OCI-LY3 (cell line): ENCODE measurements at regions not wholly inside any gene's neighbourhood (a gene's known extent, or its start where the extent isn't known, plus 50 kb on each side); places are given as distances from the start of the nearest gene placed in this dataset.

Source experiments
- H2AFZ ChIP-seq: fragments of 200-600, 300-600 bp; shearing (Covaris generic); 2 replicates; pipeline ENCODE4 v1.6.0; 2014; ENCODE audit warnings: antibody characterized with exemption, low read depth, low read length
- H3K27ac ChIP-seq: fragments of 200-600, 300-600 bp; sonication (generic); 2 replicates; pipeline ENCODE4 v1.5.1; 2014; ENCODE audit warnings: mild to moderate bottlenecking, low read length, moderate library complexity, mixed read lengths
- H3K27me3 ChIP-seq: fragments of 200-600, 300-600 bp; sonication (generic); 2 replicates; pipeline ENCODE4 v1.6.1; 2014; ENCODE audit warnings: low read depth, low read length, mixed read lengths
- H3K36me3 ChIP-seq: fragments of 200-600, 300-600 bp; sonication (generic); replicated peaks from 2 replicates; pipeline ENCODE3; 2014; ENCODE audit warnings: low read depth, low read length, mixed read lengths
- H3K4me1 ChIP-seq: fragments of 300-600, 200-600 bp; sonication (generic); 2 replicates; pipeline ENCODE4 v1.6.1; 2014; ENCODE audit warnings: low read length, mixed read lengths
- H3K4me2 ChIP-seq: fragments of 200-600, 300-600 bp; sonication (generic); 2 replicates; pipeline ENCODE4 v1.6.1; 2014; ENCODE audit warnings: low read length, mixed read lengths
- H3K4me3 ChIP-seq: fragments of 300-600, 200-600 bp; sonication (generic); 2 replicates; pipeline ENCODE4 v1.5.1; 2014; ENCODE audit warnings: antibody characterized with exemption, mild to moderate bottlenecking, low read length, moderate library complexity
- H3K79me2 ChIP-seq: fragments of 300-600, 200-600 bp; shearing (Covaris generic); 2 replicates; pipeline ENCODE4 v1.6.1; 2014; ENCODE audit warnings: mild to moderate bottlenecking, low read length, mixed read lengths
- H3K9ac ChIP-seq: fragments of 300-600, 200-600 bp; shearing (Covaris generic); 2 replicates; pipeline ENCODE4 v1.6.0; 2014; ENCODE audit warnings: mild to moderate bottlenecking, low read length, moderate library complexity
- H3K9me3 ChIP-seq: fragments of 200-600, 300-600 bp; shearing (Covaris generic); 2 replicates; pipeline ENCODE4 v1.6.1; 2014; ENCODE audit warnings: low read length, mixed read lengths; ENCODE audit not compliant: insufficient read depth
- H4K20me1 ChIP-seq: fragments of 200-600, 300-600 bp; sonication (generic); 2 replicates; pipeline ENCODE4 v1.6.1; 2016; ENCODE audit warnings: low read length, mixed read lengths; ENCODE audit not compliant: insufficient read depth
- EZH2phosphoT487 ChIP-seq: fragments of 200-600 bp; shearing (Covaris generic); IDR thresholded peaks from 2 replicates; pipeline ENCODE4 v1.6.1; 2018; ENCODE audit warnings: antibody characterized with exemption, mixed run types, low read depth
- TF ChIP-seq, protein P1 (sequence below): fragments of 200-600, 300-600 bp; sonication (generic); IDR thresholded peaks from 2 replicates; pipeline ENCODE4 v1.5.1; 2014; ENCODE audit warnings: antibody characterized with exemption, low read length, low read depth

DNA sequence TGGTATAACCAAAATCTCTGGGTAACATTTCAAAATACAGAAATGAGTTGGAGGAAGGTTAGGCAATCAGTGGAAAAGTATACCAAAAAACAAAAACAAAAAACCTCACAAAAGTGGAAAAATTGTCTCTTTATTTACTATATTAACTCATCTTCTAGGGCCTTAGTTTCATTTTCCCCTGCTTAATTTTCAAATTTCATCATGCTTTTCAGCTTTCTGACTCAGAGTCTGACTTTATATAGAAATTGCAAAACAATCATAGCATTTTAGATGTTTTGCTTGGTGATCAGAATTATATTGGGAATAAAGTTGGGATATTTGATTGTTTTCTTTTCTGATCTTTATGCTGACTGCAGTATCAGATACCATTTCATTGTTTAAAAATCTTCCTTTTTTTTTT is 257.0 kb upstream of the PRR16 start:
- Histone ChIP-seq H3K9ac (no peak overlapping the region), H3K4me2 (no peak overlapping the region), H3K4me1 (no peaks in the 10 kb centered on the region), H4K20me1 (no peaks in the 10 kb centered on the region), H3K9me3 (no peaks in the 10 kb centered on the region), H3K27me3 (no peaks in the 10 kb centered on the region), H3K27ac (no peak overlapping the region), H3K4me3 (no peak overlapping the region), H3K79me2 (no peaks in the 10 kb centered on the region), H3K36me3 (no peaks in the 10 kb centered on the region), H2AFZ (no peak overlapping the region)
- TF ChIP-seq EZH2phosphoT487 = no peak

GRCh38 chr5:120217001-120217400 is 247.1 kb upstream of the PRR16 start:
- TF ChIP-seq EZH2phosphoT487 = no peak
- TF ChIP-seq, protein P1, sequence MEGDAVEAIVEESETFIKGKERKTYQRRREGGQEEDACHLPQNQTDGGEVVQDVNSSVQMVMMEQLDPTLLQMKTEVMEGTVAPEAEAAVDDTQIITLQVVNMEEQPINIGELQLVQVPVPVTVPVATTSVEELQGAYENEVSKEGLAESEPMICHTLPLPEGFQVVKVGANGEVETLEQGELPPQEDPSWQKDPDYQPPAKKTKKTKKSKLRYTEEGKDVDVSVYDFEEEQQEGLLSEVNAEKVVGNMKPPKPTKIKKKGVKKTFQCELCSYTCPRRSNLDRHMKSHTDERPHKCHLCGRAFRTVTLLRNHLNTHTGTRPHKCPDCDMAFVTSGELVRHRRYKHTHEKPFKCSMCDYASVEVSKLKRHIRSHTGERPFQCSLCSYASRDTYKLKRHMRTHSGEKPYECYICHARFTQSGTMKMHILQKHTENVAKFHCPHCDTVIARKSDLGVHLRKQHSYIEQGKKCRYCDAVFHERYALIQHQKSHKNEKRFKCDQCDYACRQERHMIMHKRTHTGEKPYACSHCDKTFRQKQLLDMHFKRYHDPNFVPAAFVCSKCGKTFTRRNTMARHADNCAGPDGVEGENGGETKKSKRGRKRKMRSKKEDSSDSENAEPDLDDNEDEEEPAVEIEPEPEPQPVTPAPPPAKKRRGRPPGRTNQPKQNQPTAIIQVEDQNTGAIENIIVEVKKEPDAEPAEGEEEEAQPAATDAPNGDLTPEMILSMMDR = no peak
- Histone ChIP-seq H3K4me3 (no peak overlapping the region), H3K9ac (no peak overlapping the region), H3K4me1 (no peaks in the 10 kb centered on the region), H4K20me1 (no peaks in the 10 kb centered on the region), H2AFZ (no peak overlapping the region), H3K27me3 (no peaks in the 10 kb centered on the region), H3K9me3 (no peaks in the 10 kb centered on the region), H3K36me3 (no peaks in the 10 kb centered on the region), H3K4me2 (no peak overlapping the region), H3K79me2 (no peaks in the 10 kb centered on the region), H3K27ac (no peak overlapping the region)

GRCh38 chr5:120219988-120220387 is 244.1 kb upstream of the PRR16 start:
- H3K4me1 ChIP-seq = no peaks in the 10 kb centered on the region
- H3K9ac ChIP-seq = no peak overlapping the region
- no peaks in the 10 kb centered on the region for H3K9me3 ChIP-seq
- TF ChIP-seq, protein P1 = no peak
- no peak for TF ChIP-seq EZH2phosphoT487
- no peak overlapping the region for H3K27ac ChIP-seq
- H3K27me3 ChIP-seq = no peaks in the 10 kb centered on the region
- H3K4me3 ChIP-seq = no peak overlapping the region
- no peaks in the 10 kb centered on the region for H3K36me3 ChIP-seq
- H3K4me2 ChIP-seq = no peak overlapping the region
- H3K79me2 ChIP-seq = no peaks in the 10 kb centered on the region
- no peaks in the 10 kb centered on the region for H4K20me1 ChIP-seq
- H2AFZ ChIP-seq = no peak overlapping the region

- no peaks in the 10 kb centered on the region for H3K79me2 ChIP-seq
- H3K4me2 ChIP-seq = no peak overlapping the region
- no peaks in the 10 kb centered on the region for H3K9me3 ChIP-seq
- no peaks in the 10 kb centered on the region for H3K36me3 ChIP-seq
- no peak overlapping the region for H3K4me3 ChIP-seq
- no peak overlapping the region for H3K9ac ChIP-seq
- no peaks in the 10 kb centered on the region for H3K27me3 ChIP-seq
- H3K27ac ChIP-seq = no peak overlapping the region
- no peaks in the 10 kb centered on the region for H4K20me1 ChIP-seq
- TF ChIP-seq, protein P1 = no peak
- TF ChIP-seq EZH2phosphoT487 = no peak
- H2AFZ ChIP-seq = no peak overlapping the region
- no peaks in the 10 kb centered on the region for H3K4me1 ChIP-seq
These were observed 238.6 kb upstream of the PRR16 start for GRCh38 chr5:120225524-120225923.
